Testis (tissue), 2 donors: ENCODE measurements at regions not wholly inside any gene's neighbourhood (a gene's known extent, or its start where the extent isn't known, plus 50 kb on each side); places are given as distances from the start of the nearest gene placed in this dataset.

Source experiments
- POLR2A ChIP-seq: fragments of 450-650 bp; IDR thresholded peaks from one replicate; pipeline ENCODE4 v1.6.1; 2017; ENCODE audit warnings: antibody characterized with exemption, mild to moderate bottlenecking, moderate library complexity
- TF ChIP-seq, protein P1 (sequence below), 3 experiments: fragments of 450-650 bp in 2 of 3; fragments of 200-600 bp in 1 of 3; sonication (generic) in 1 of 3; IDR thresholded peaks; one replicate each; pipeline ENCODE4 v1.5.1; 2016 to 2019; ENCODE audit warnings: antibody characterized with exemption in 3 of 3, mild to moderate bottlenecking in 2 of 3, moderate library complexity in 1 of 3

DNA sequence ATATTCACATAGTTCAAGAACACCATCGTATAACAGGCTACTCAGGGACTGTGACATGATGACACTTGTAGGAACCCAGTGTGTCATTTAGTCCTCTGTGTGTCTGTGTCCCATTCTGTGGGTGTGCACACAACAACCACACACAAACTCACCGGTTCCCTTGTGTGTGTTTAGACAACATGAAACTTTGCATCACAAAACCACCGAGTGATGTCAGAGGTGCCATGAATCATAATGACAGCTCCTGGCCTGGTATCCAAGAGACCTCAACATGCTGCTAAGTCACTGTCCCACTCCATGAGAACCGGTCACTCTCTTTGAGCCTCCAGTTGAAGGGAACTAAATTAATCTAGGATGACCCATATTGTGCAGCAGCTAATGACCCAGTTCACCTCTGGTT, 421.3 kb downstream of the PREX1 start:
- TF ChIP-seq POLR2A, result no peak
- TF ChIP-seq, protein P1, sequence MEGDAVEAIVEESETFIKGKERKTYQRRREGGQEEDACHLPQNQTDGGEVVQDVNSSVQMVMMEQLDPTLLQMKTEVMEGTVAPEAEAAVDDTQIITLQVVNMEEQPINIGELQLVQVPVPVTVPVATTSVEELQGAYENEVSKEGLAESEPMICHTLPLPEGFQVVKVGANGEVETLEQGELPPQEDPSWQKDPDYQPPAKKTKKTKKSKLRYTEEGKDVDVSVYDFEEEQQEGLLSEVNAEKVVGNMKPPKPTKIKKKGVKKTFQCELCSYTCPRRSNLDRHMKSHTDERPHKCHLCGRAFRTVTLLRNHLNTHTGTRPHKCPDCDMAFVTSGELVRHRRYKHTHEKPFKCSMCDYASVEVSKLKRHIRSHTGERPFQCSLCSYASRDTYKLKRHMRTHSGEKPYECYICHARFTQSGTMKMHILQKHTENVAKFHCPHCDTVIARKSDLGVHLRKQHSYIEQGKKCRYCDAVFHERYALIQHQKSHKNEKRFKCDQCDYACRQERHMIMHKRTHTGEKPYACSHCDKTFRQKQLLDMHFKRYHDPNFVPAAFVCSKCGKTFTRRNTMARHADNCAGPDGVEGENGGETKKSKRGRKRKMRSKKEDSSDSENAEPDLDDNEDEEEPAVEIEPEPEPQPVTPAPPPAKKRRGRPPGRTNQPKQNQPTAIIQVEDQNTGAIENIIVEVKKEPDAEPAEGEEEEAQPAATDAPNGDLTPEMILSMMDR (IDR thresholded peaks at IDR 0.05), result no peak
